Tibial artery (tissue), 4 donors: ENCODE measurements at regions not wholly inside any gene's neighbourhood (a gene's known extent, or its start where the extent isn't known, plus 50 kb on each side); places are given as distances from the start of the nearest gene placed in this dataset.

ENCODE experiments used
- DNase-seq, 2 donors: peaks; one replicate each; pipeline ENCODE4 v3.0.0-alpha.2; 2019
- H3K27ac ChIP-seq, 2 donors: fragments of 200-600 bp; sonication (generic) in 1 of 2; 1 replicate in 1 of 2; 2 replicates in 1 of 2; pipeline ENCODE4 v1.5.1; 2018 to 2019; ENCODE audit warnings: mild to moderate bottlenecking in 1 of 2
- H3K27me3 ChIP-seq, 2 donors: fragments of 200-600 bp; sonication (generic) in 1 of 2; one replicate each; pipeline versions ENCODE4 v1.5.1 to v1.6.0; 2016 to 2019
- H3K36me3 ChIP-seq, 3 donors: fragments of 200-600 bp; sonication (generic) in 2 of 3; one replicate each; pipeline ENCODE4 v1.5.1; 2016 to 2019; ENCODE audit warnings: mild to moderate bottlenecking in 2 of 3
- H3K4me1 ChIP-seq, 4 donors: fragments of 200-600 bp; sonication (generic) in 2 of 4; 1 replicate in 3 of 4; 2 replicates in 1 of 4; pipeline ENCODE4 v1.5.1; 2016 to 2019
- H3K4me3 ChIP-seq, 2 donors: fragments of 200-600 bp; sonication (generic) in 1 of 2; 1 replicate in 1 of 2; 2 replicates in 1 of 2; pipeline ENCODE4 v1.5.1; 2018 to 2019; ENCODE audit warnings: mild to moderate bottlenecking in 2 of 2
- H3K9me3 ChIP-seq, 3 donors: fragments of 200-600 bp; sonication (generic) in 1 of 3; one replicate each; pipeline ENCODE4 v1.5.1; 2016 to 2019
- intact Hi-C: fragments of 100-400 bp; cut with DNase I; formaldehyde crosslinking; loops from one replicate; pipeline ENCODE4 v1.15.0; 2023; ENCODE audit warnings: low total_unique reads
- TF ChIP-seq, protein P1 (sequence below), 2 experiments: fragments of 200-600 bp in 1 of 2; fragments of 450-650 bp in 1 of 2; IDR thresholded peaks; one replicate each; pipeline ENCODE4 v1.5.1; 2017 to 2019; ENCODE audit warnings: antibody characterized with exemption in 2 of 2, mild to moderate bottlenecking in 1 of 2, moderate library complexity in 1 of 2

DNA sequence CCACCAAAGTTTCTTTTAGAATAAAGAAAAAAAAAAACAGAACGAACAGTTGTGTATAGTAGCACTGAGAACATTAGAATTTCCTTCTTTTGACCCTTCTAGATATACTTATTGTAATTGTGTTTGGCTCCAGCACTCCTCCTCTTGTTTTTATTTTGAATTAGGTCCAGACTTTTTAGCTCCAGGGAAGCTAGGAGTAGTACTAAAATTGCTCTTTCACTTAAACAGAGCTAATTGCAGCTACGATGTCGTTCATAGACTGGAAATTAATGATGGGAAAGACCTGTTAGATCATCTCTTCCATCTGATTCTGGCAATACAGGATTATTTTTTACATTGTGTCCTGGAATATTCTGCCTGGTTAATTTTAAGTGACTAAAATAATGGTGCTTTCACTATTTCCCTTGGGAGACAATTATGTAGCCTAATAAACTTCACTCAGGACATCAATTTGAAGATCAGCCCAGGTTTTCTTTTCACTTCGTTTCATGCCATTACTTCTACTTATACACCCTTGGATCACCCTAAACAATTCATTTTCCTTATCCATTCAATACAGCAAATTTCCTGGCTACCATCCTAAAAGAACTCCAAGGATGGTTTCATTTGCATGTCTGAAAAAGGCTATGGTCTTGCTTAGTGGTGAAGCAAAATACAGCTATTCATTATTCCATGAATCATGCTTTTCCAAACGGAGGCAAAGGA is 480.8 kb upstream of the TECRL start:
- Histone ChIP-seq H3K4me1 (no peaks in the 10 kb centered on the region), H3K9me3 (no peaks in the 10 kb centered on the region), H3K27ac (no peak overlapping the region), H3K4me3 (no peak overlapping the region), H3K27me3 (no peaks in the 10 kb centered on the region), H3K36me3 (no peaks in the 10 kb centered on the region)
- DNase-seq: no peak
- intact Hi-C loops: no loop called here
- TF ChIP-seq, protein P1, sequence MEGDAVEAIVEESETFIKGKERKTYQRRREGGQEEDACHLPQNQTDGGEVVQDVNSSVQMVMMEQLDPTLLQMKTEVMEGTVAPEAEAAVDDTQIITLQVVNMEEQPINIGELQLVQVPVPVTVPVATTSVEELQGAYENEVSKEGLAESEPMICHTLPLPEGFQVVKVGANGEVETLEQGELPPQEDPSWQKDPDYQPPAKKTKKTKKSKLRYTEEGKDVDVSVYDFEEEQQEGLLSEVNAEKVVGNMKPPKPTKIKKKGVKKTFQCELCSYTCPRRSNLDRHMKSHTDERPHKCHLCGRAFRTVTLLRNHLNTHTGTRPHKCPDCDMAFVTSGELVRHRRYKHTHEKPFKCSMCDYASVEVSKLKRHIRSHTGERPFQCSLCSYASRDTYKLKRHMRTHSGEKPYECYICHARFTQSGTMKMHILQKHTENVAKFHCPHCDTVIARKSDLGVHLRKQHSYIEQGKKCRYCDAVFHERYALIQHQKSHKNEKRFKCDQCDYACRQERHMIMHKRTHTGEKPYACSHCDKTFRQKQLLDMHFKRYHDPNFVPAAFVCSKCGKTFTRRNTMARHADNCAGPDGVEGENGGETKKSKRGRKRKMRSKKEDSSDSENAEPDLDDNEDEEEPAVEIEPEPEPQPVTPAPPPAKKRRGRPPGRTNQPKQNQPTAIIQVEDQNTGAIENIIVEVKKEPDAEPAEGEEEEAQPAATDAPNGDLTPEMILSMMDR (IDR thresholded peaks at IDR 0.05): no peak

DNA sequence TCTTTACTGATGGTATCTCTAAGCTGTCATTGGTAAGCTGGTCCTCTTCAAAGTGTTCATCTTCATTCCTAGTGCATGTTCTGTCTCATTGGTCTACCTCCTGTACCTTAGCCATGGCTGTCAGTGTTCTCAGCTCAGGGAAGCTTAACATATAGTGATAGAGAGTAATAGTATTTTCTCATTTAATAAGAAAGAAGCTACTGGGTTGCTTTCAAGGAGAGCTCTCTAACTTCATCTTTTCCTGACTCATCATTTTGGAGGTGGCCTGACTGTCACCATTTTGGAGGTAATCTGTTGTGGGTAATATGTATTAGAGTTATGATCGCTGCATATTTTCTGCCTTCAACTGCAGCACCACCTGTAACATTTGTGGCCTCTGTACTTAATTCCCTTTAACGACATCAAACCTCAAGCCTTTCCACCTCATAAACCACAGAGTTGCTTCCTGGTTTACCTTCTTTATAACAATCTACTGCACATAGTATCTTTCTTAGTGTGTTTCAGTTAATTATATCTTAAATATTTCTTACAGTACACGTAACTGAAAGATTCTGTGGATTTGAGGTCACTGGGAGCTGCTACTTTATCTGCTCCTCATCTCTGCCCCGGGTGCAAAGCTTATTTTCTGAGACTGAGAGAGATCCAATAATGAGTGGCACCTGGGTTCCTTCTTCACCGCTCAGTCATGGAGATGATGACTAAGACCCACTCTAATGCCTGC is 474.0 kb upstream of the TECRL start:
- DNase-seq: no peak

DNA sequence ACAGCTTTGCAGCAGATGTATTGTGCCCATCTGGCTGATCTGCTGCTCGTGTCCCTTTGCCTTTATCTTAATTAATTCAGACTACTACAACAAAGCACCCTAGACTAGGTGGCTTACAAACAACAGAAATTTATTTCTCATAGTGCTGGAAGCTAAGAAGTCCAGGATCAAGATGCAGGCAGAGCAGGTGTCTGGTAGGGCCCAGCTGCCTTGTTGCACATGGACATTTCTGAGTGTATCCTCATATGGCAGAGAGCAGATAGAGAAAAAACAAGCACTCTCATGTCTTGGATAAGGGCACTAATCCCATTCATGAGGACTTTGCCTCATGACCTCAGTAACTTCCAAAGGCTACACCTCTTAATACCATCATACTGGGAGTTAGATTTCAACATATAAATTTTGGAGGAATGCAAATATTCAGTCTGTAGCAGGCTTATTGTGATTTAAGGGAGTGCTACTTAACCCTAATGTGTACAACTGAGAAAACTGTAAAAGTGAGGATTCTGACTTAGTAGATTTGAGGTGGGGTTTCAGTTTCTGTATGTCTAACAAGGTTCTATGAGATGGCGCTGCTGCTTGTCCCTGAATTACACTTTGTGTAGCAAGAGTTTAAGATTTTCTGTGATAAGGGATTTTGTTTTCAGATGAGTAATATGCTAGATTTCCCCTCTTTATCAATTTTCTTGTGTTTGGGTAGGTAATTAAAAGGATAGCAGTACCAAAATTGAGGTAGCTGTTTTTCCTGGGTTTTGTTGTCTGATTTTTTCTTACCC is 473.2 kb upstream of the TECRL start:
- H3K4me3 ChIP-seq: no peak overlapping the region
- H3K36me3 ChIP-seq: no peaks in the 10 kb centered on the region
- H3K27ac ChIP-seq: no peak overlapping the region
- no peak for DNase-seq
- TF ChIP-seq, protein P1 (IDR thresholded peaks at IDR 0.05): no peak
- H3K4me1 ChIP-seq: no peaks in the 10 kb centered on the region
- no peaks in the 10 kb centered on the region for H3K27me3 ChIP-seq
- intact Hi-C loops: no loop called here
- H3K9me3 ChIP-seq: no peaks in the 10 kb centered on the region

More for the DNA sequence above, 474.0 kb upstream of the TECRL start:
- Histone ChIP-seq H3K9me3 (no peaks in the 10 kb centered on the region), H3K36me3 (no peaks in the 10 kb centered on the region), H3K4me1 (no peaks in the 10 kb centered on the region), H3K4me3 (no peak overlapping the region), H3K27me3 (no peaks in the 10 kb centered on the region), H3K27ac (no peak overlapping the region)
- TF ChIP-seq, protein P1 (IDR thresholded peaks at IDR 0.05): no peak
- intact Hi-C loops: no loop called here

DNA sequence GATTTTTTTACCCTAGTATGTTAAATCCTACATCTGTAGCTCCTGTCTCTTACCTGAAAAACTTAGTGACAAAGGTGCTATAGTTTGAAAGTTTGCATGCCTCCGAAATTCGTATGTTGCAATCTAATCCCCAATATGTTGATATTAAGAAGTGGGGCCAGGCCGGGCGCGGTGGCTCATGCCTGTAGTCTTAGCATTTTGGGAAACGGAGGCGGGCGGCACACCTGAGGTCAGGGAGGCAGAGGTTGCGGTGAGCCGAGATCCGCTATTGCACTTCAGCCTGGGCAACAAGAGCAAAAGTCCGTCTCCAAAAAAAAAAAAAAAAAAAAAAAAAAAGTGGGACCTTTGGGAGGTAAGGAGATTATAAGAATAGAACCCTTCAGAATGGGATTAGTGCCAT is 471.3 kb upstream of the TECRL start:
- H3K9me3 ChIP-seq: no peaks in the 10 kb centered on the region
- no peaks in the 10 kb centered on the region for H3K27me3 ChIP-seq
- intact Hi-C loops: no loop called here
- TF ChIP-seq, protein P1 (IDR thresholded peaks at IDR 0.05): no peak
- H3K36me3 ChIP-seq: no peaks in the 10 kb centered on the region
- no peak for DNase-seq
- no peak overlapping the region for H3K27ac ChIP-seq
- no peaks in the 10 kb centered on the region for H3K4me1 ChIP-seq
- no peak overlapping the region for H3K4me3 ChIP-seq

DNA sequence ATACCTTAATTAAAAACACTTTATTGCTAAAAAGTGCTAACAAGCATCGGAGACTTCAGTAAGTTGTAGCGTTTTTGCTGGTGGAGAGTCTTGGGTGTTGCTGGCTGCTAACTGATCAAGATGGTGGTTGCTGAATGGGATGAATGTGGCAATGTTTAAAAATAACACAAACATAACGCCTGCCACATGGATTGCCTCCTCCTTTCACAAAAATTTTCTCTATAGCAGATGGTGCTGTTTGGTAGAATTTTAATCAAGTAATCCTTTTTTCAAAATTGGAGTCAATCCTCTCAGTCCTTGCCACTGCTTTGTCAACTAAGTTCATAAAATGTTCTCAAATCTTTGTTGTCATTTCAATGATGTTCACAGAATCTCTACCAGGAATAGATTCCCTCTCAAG is 466.8 kb upstream of the TECRL start:
- TF ChIP-seq, protein P1 (IDR thresholded peaks at IDR 0.05): no peak
- intact Hi-C loops: no loop called here
- H3K27me3 ChIP-seq: no peaks in the 10 kb centered on the region
- no peak overlapping the region for H3K4me3 ChIP-seq
- no peaks in the 10 kb centered on the region for H3K4me1 ChIP-seq
- no peaks in the 10 kb centered on the region for H3K9me3 ChIP-seq
- H3K27ac ChIP-seq: no peak overlapping the region
- DNase-seq: no peak
- H3K36me3 ChIP-seq: no peaks in the 10 kb centered on the region
